Cardiac muscle cell (in vitro differentiated cells and primary cell): ENCODE measurements at regions not wholly inside any gene's neighbourhood (a gene's known extent, or its start where the extent isn't known, plus 50 kb on each side); places are given as distances from the start of the nearest gene placed in this dataset.
"Not testable (repeated sequence)": the region's sequence is repeated elsewhere in the genome, so short reads cannot be mapped to it uniquely, and the experiment has no call there.

Source experiments
- DNase-seq, 2 donors: peaks; one replicate each; pipeline versions ENCODE4 v3.0.0 to v3.0.0-alpha.2; 2010 to 2017; ENCODE audit warnings: low read depth in 1 of 2, low spot score in 1 of 2
- H3K27ac ChIP-seq: fragments of 200-600 bp; sonication (generic); 2 replicates; pipeline ENCODE4 v1.5.1; 2016
- H3K27me3 ChIP-seq: fragments of 200-600 bp; sonication (generic); 2 replicates; pipeline ENCODE4 v1.6.0; 2016; ENCODE audit warnings: control low read depth
- H3K36me3 ChIP-seq: fragments of 200-600 bp; sonication (generic); 2 replicates; pipeline ENCODE4 v1.5.1; 2016; ENCODE audit warnings: control low read depth
- H3K4me1 ChIP-seq: fragments of 200-600 bp; sonication (generic); 2 replicates; pipeline ENCODE4 v1.8.1; 2017; ENCODE audit warnings: low read depth, mild to moderate bottlenecking, mixed run types
- H3K4me3 ChIP-seq: fragments of 200-600 bp; sonication (generic); 2 replicates; pipeline ENCODE4 v1.5.1; 2016; ENCODE audit warnings: mild to moderate bottlenecking
- H3K9me3 ChIP-seq: fragments of 200-600 bp; sonication (generic); 2 replicates; pipeline ENCODE4 v1.5.1; 2017; ENCODE audit warnings: low read depth, mild to moderate bottlenecking, control low read depth
- TF ChIP-seq, protein P1 (sequence below): IDR thresholded peaks from 2 replicates; pipeline ENCODE4 v1.5.1; 2012; ENCODE audit warnings: low read depth, mild to moderate bottlenecking, low read length

- no peaks in the 10 kb centered on the region for H3K4me1 ChIP-seq
- no peak overlapping the region for H3K4me3 ChIP-seq
- TF ChIP-seq, protein P1, sequence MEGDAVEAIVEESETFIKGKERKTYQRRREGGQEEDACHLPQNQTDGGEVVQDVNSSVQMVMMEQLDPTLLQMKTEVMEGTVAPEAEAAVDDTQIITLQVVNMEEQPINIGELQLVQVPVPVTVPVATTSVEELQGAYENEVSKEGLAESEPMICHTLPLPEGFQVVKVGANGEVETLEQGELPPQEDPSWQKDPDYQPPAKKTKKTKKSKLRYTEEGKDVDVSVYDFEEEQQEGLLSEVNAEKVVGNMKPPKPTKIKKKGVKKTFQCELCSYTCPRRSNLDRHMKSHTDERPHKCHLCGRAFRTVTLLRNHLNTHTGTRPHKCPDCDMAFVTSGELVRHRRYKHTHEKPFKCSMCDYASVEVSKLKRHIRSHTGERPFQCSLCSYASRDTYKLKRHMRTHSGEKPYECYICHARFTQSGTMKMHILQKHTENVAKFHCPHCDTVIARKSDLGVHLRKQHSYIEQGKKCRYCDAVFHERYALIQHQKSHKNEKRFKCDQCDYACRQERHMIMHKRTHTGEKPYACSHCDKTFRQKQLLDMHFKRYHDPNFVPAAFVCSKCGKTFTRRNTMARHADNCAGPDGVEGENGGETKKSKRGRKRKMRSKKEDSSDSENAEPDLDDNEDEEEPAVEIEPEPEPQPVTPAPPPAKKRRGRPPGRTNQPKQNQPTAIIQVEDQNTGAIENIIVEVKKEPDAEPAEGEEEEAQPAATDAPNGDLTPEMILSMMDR = no peak
- no peak overlapping the region for H3K27ac ChIP-seq
- no peak for DNase-seq
- H3K36me3 ChIP-seq = no peaks in the 10 kb centered on the region
- no peaks in the 10 kb centered on the region for H3K27me3 ChIP-seq
- no peaks in the 10 kb centered on the region for H3K9me3 ChIP-seq
These were observed 641.5 kb upstream of the CDH10 start for GRCh38 chr5:25286319-25286718.

DNA sequence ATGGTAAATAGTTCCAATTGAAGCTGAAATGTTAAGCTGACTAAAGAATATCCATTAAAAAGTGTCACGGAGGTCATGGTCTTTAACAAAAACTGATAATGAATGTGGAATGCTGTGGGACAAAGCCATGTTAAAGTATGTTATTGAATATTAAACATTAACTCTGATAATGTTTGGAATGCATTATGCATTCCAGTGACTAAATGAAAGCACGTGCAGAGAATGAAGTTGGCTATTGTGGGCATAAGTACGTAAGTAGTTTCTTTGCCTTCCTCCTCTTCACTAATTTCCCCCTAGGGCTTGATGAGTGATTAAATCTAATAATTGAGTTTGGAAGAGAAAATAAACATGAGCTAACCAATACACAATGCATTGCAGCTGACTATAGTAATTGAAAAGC lies 640.4 kb upstream of the CDH10 start:
- no peaks in the 10 kb centered on the region for H3K36me3 ChIP-seq
- no peak overlapping the region for H3K4me3 ChIP-seq
- H3K27me3 ChIP-seq = no peaks in the 10 kb centered on the region
- no peaks in the 10 kb centered on the region for H3K9me3 ChIP-seq
- TF ChIP-seq, protein P1 = no peak
- DNase-seq = no peak
- H3K27ac ChIP-seq = no peak overlapping the region
- no peaks in the 10 kb centered on the region for H3K4me1 ChIP-seq

GRCh38 chr5:25263507-25263906 lies 618.7 kb upstream of the CDH10 start:
- H3K9me3 ChIP-seq, DNase-seq, H3K4me1 ChIP-seq, H3K27me3 ChIP-seq, H3K36me3 ChIP-seq, H3K27ac ChIP-seq, H3K4me3 ChIP-seq: not testable (repeated sequence)

DNA sequence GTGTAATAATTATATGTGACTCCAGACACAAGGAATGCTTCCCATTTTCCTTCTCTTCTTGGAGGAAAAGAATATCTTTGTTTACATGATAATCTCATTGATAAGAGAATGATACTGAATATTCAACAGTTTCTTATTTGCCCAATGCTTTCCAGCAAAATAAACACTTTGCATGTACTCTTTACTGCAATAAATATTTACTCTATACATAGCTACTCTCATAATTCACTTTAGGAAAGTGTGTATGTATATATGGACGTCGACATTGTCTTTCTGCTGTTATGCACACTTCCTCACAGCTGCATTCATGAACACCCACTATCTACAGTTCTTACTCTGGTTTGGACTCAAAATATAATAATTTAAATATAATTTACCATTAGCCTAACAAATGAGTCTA lies 617.4 kb upstream of the CDH10 start:
- Histone ChIP-seq H3K4me1 (no peaks in the 10 kb centered on the region), H3K27me3 (no peaks in the 10 kb centered on the region), H3K4me3 (no peak overlapping the region), H3K36me3 (no peaks in the 10 kb centered on the region), H3K9me3 (no peaks in the 10 kb centered on the region), H3K27ac (no peak overlapping the region)
- DNase-seq = no peak
- TF ChIP-seq, protein P1 = no peak

DNA sequence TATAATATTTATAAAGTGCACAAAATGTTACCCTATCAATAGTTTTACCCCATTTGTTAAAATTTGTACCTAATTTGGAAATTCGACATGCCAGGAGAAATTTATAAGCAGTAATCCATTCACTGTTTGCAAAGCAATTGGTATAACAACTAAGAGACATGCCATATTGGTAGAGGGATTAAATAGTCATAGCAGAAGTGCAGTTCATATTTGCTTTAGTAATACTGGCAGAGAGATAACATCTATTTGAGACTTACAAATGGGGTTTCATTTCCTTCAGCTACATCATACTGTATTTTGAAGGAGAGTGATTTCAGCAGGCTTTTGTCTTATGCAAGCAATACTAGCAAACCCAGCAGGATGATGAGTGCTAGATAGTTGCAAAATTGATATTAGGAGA lies 610.4 kb upstream of the CDH10 start:
- Histone ChIP-seq H3K27ac (no peak overlapping the region), H3K4me1 (no peaks in the 10 kb centered on the region), H3K36me3 (no peaks in the 10 kb centered on the region), H3K27me3 (no peaks in the 10 kb centered on the region), H3K4me3 (no peak overlapping the region), H3K9me3 (no peaks in the 10 kb centered on the region)
- no peak for DNase-seq
- TF ChIP-seq, protein P1 = no peak

- H3K27me3 ChIP-seq = no peaks in the 10 kb centered on the region
- no peaks in the 10 kb centered on the region for H3K4me1 ChIP-seq
- DNase-seq = no peak
- no peak overlapping the region for H3K27ac ChIP-seq
- TF ChIP-seq, protein P1 = no peak
- no peak overlapping the region for H3K4me3 ChIP-seq
- H3K9me3 ChIP-seq = no peaks in the 10 kb centered on the region
- H3K36me3 ChIP-seq = no peaks in the 10 kb centered on the region
These were observed 597.2 kb upstream of the CDH10 start for GRCh38 chr5:25241981-25242380.

DNA sequence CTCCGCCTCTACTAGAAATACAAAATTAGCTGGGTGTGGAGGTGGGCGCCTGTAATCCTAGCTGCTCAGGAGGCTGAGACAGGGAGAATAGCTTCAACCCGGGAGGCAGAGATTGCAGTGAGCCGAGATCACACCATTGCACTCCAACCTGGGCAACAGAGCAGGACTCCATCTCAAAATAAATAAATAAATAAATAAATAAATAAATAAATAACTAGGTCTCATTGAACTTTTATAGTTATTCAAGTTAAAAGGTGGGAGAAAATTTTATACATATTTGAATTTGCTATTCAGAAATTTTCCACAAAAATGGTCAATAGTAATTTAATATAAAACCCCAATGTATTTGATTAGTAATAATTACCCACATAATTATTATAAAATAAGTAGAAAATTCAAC lies 593.9 kb upstream of the CDH10 start:
- not testable (repeated sequence) for H3K27me3 ChIP-seq, H3K4me3 ChIP-seq, H3K27ac ChIP-seq, H3K36me3 ChIP-seq, DNase-seq, H3K9me3 ChIP-seq, H3K4me1 ChIP-seq
